Activated naive CD8-positive, alpha-beta T cell (primary cell): ENCODE measurements at regions not wholly inside any gene's neighbourhood (a gene's known extent, or its start where the extent isn't known, plus 50 kb on each side); places are given as distances from the start of the nearest gene placed in this dataset.
"Not testable (repeated sequence)": the region's sequence is repeated elsewhere in the genome, so short reads cannot be mapped to it uniquely, and the experiment has no call there.

ENCODE experiments used
- H3K27ac Mint-ChIP-seq: one replicate; pipeline ENCODE4 v1.8.0; 2021; ENCODE audit warnings: mixed read lengths
- H3K27me3 Mint-ChIP-seq: one replicate; pipeline ENCODE4 v1.8.0; 2021; ENCODE audit warnings: mixed read lengths
- H3K36me3 Mint-ChIP-seq: one replicate; pipeline ENCODE4 v1.8.0; 2021; ENCODE audit warnings: mixed read lengths
- H3K4me1 Mint-ChIP-seq: one replicate; pipeline ENCODE4 v1.8.0; 2021; ENCODE audit warnings: low read depth, mixed read lengths
- H3K4me3 Mint-ChIP-seq: one replicate; pipeline ENCODE4 v1.8.0; 2021; ENCODE audit warnings: mild to moderate bottlenecking, mixed read lengths
- H3K9me3 Mint-ChIP-seq: one replicate; pipeline ENCODE4 v1.8.0; 2021; ENCODE audit warnings: low read depth, mixed read lengths

DNA sequence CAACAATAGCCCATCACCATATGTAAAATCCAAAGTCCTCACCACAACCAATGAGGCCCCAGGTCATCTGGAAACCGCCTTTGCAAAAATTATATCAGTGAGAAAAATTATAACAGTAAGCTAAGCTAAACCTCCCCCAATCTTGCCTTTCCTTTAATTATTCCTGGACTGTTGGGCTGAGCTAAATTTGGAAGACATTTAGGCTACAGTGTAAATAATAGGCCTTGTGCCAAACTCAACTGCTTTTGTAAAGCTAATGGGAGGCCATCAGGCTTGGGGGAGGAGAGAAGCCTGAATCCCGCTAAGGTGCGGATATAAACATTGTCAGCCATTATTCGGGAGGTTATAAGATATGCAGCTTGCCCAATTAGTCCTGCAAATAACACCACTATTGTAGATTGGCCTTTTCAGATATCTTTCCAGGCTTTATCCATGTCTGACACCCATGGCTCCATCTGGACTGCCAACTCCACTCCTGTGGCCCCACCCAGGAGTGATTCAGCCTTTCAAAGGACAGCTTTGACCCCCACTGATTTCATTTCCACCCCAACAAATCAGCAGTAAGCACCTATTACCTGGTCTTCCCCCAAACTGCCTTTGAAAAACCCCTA lies 53.0 kb upstream of the CA12 start:
- H3K4me3 Mint-ChIP-seq = no peak overlapping the region
- H3K9me3 Mint-ChIP-seq = no peaks in the 10 kb centered on the region
- no peaks in the 10 kb centered on the region for H3K36me3 Mint-ChIP-seq
- peaks cover 19% of the 10 kb centered on the region for H3K4me1 Mint-ChIP-seq
- no peaks in the 10 kb centered on the region for H3K27me3 Mint-ChIP-seq
- no peak overlapping the region for H3K27ac Mint-ChIP-seq

- H3K36me3 Mint-ChIP-seq = no peaks in the 10 kb centered on the region
- H3K27ac Mint-ChIP-seq = no peak overlapping the region
- no peak overlapping the region for H3K4me3 Mint-ChIP-seq
- no peaks in the 10 kb centered on the region for H3K27me3 Mint-ChIP-seq
- no peaks in the 10 kb centered on the region for H3K9me3 Mint-ChIP-seq
- peaks cover 24% of the 10 kb centered on the region for H3K4me1 Mint-ChIP-seq
These were observed 53.7 kb upstream of the CA12 start for GRCh38 chr15:63435204-63435820.

GRCh38 chr15:63436341-63436740 lies 54.7 kb upstream of the CA12 start:
- peak overlapping the region; percentile 48 for H3K4me3 Mint-ChIP-seq
- peak overlapping the region; percentile 46 for H3K27ac Mint-ChIP-seq
- no peaks in the 10 kb centered on the region for H3K27me3 Mint-ChIP-seq
- no peaks in the 10 kb centered on the region for H3K9me3 Mint-ChIP-seq
- peaks cover 34% of the 10 kb centered on the region for H3K4me1 Mint-ChIP-seq
- no peaks in the 10 kb centered on the region for H3K36me3 Mint-ChIP-seq

GRCh38 chr15:63436872-63437375 lies 55.3 kb upstream of the CA12 start:
- H3K4me1 Mint-ChIP-seq = peaks cover 35% of the 10 kb centered on the region
- H3K9me3 Mint-ChIP-seq = no peaks in the 10 kb centered on the region
- peak overlapping the region; percentile 48 for H3K4me3 Mint-ChIP-seq
- H3K27me3 Mint-ChIP-seq = no peaks in the 10 kb centered on the region
- peak overlapping the region; percentile 46 for H3K27ac Mint-ChIP-seq
- no peaks in the 10 kb centered on the region for H3K36me3 Mint-ChIP-seq

GRCh38 chr15:63439536-63440264 lies 58.1 kb upstream of the CA12 start:
- Mint-ChIP-seq H3K27ac (no peak overlapping the region), H3K4me1 (peaks cover 42% of the 10 kb centered on the region), H3K9me3 (no peaks in the 10 kb centered on the region), H3K27me3 (no peaks in the 10 kb centered on the region), H3K4me3 (no peak overlapping the region), H3K36me3 (no peaks in the 10 kb centered on the region)

- Mint-ChIP-seq H3K4me3 (no peak overlapping the region), H3K27me3 (no peaks in the 10 kb centered on the region), H3K27ac (no peak overlapping the region), H3K9me3 (no peaks in the 10 kb centered on the region), H3K36me3 (no peaks in the 10 kb centered on the region), H3K4me1 (peaks cover 47% of the 10 kb centered on the region)
These were observed 58.6 kb upstream of the CA12 start for GRCh38 chr15:63440265-63440648.

GRCh38 chr15:63440756-63441155 lies 59.1 kb upstream of the CA12 start:
- Mint-ChIP-seq H3K9me3 (no peaks in the 10 kb centered on the region), H3K27me3 (no peaks in the 10 kb centered on the region), H3K4me1 (peaks cover 50% of the 10 kb centered on the region), H3K27ac (no peak overlapping the region), H3K36me3 (no peaks in the 10 kb centered on the region), H3K4me3 (peak overlapping the region; percentile 13)

DNA sequence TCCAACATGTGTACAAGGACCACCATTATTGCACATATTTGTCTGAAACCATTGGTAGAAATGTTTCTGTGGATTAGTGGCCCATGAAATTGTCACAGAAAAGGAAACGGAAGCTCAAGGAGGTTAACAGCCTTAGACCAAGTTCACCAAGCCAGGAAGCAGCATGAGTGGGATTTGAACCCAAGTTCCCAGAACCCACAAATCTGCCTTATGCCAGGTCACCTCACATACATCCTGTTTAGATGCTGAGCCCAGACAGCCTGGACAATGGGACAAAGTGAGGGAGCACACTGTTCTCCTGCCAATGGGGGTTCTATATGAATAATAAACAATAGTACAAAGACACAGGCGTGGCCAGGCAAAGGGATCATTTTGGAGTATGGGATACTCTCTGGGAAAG lies 59.6 kb upstream of the CA12 start:
- Mint-ChIP-seq H3K4me1 (peaks cover 51% of the 10 kb centered on the region), H3K4me3 (no peak overlapping the region)

DNA sequence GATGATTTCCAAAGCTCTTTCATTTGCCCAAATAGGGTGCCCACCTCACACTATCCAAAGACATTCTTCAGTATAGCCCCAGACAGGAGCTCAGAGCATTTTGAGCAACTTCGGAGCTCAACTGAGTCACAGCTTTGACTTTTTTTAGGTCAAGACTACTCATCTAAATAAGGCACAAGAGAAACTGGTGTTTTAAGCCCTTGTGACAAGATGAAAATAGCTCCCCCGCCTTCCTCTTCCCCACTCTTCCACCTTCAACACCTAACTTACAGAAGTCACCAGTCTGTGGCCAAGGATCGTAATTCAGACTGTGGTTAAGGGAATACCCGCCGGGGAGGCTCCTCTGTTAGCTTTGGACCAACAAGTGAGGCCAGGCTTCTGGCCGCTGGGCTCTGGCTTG lies 60.4 kb upstream of the CA12 start:
- Mint-ChIP-seq H3K4me1 (peaks cover 51% of the 10 kb centered on the region), H3K4me3 (no peak overlapping the region), H3K27me3 (no peaks in the 10 kb centered on the region), H3K27ac (no peak overlapping the region), H3K36me3 (no peaks in the 10 kb centered on the region), H3K9me3 (no peaks in the 10 kb centered on the region)

More for the DNA sequence above, 59.6 kb upstream of the CA12 start:
- H3K9me3 Mint-ChIP-seq = no peaks in the 10 kb centered on the region
- no peaks in the 10 kb centered on the region for H3K36me3 Mint-ChIP-seq
- H3K27me3 Mint-ChIP-seq = no peaks in the 10 kb centered on the region
- H3K27ac Mint-ChIP-seq = no peak overlapping the region

- Mint-ChIP-seq H3K4me1 (peaks cover 50% of the 10 kb centered on the region), H3K27ac (no peak overlapping the region), H3K36me3 (no peaks in the 10 kb centered on the region), H3K9me3 (no peaks in the 10 kb centered on the region), H3K27me3 (no peaks in the 10 kb centered on the region), H3K4me3 (no peak overlapping the region)
These were observed 59.8 kb upstream of the USP3 start for GRCh38 chr15:63444611-63445010.

DNA sequence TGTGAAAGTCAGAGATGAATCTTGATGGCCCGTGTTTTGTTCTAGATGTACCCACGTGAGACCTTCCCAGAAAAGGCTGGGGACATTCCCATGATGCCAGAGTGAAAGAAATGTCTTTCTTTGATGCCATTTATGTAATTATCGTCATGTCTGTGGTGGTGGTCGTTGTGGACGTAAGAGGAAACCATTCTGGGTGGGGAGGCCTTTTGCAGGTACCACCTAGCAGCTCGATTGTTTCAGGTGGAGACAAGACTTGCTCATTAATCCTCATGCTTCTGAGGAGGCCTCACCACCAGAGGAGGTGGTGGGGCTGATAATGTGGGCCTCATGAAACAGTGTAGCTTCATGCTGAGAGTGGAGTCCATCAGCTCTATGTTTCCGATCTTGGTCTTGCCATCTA lies 58.1 kb upstream of the USP3 start:
- Mint-ChIP-seq H3K36me3 (no peaks in the 10 kb centered on the region), H3K27me3 (no peaks in the 10 kb centered on the region), H3K27ac (peak overlapping the region; percentile 30), H3K4me3 (peak overlapping the region; percentile 24), H3K9me3 (no peaks in the 10 kb centered on the region), H3K4me1 (peaks cover 35% of the 10 kb centered on the region)

GRCh38 chr15:63447017-63447676 lies 57.2 kb upstream of the USP3 start:
- Mint-ChIP-seq H3K9me3 (no peaks in the 10 kb centered on the region), H3K27ac (no peak overlapping the region), H3K4me3 (no peak overlapping the region), H3K36me3 (no peaks in the 10 kb centered on the region), H3K27me3 (no peaks in the 10 kb centered on the region), H3K4me1 (peaks cover 33% of the 10 kb centered on the region)

- Mint-ChIP-seq H3K27me3 (no peaks in the 10 kb centered on the region), H3K9me3 (no peaks in the 10 kb centered on the region), H3K4me3 (no peak overlapping the region), H3K4me1 (peaks cover 34% of the 10 kb centered on the region), H3K27ac (no peak overlapping the region), H3K36me3 (no peaks in the 10 kb centered on the region)
These were observed 56.1 kb upstream of the USP3 start for GRCh38 chr15:63448266-63448665.

GRCh38 chr15:63448872-63449555 lies 55.4 kb upstream of the USP3 start:
- not testable (repeated sequence) for H3K27ac Mint-ChIP-seq, H3K36me3 Mint-ChIP-seq, H3K4me3 Mint-ChIP-seq, H3K27me3 Mint-ChIP-seq, H3K9me3 Mint-ChIP-seq
- H3K4me1 Mint-ChIP-seq = peaks cover 35% of the 10 kb centered on the region
